Pancreas (tissue), 10 donors: ENCODE measurements at regions not wholly inside any gene's neighbourhood (a gene's known extent, or its start where the extent isn't known, plus 50 kb on each side); places are given as distances from the start of the nearest gene placed in this dataset.

Experiments
- ATAC-seq, 4 donors: fragments of 200-7000 bp; cut with Tn5 transposase; one replicate each; pipeline versions ENCODE4 v1.8.0 to v1.9.1; 2020; ENCODE audit warnings: mild to moderate bottlenecking in 4 of 4, moderate library complexity in 4 of 4
- DNase-seq, 6 donors: peaks; one replicate each; pipeline ENCODE4 v3.0.0-alpha.2; 2020
- FAIRE-seq: peaks from 2 replicates; lab custom pipeline; 2012; peaks lifted over from hg19 to GRCh38; lab: Jason Lieb, UNC
- H3K27ac ChIP-seq, 4 donors: fragments of 200-600 bp; sonication (generic); 1 replicate in 3 of 4; 2 replicates in 1 of 4; pipeline versions ENCODE4 v1.5.0 to v1.8.0; 2020
- H3K27me3 ChIP-seq, 4 donors: fragments of 200-600 bp; one replicate each; pipeline ENCODE4 v1.8.0; 2021
- H3K36me3 ChIP-seq, 3 donors: fragments of 200-600 bp; sonication (generic) in 1 of 3; one replicate each; pipeline versions ENCODE4 v1.5.0 to v1.8.0; 2020 to 2021
- H3K4me1 ChIP-seq, 3 donors: fragments of 200-600 bp; one replicate each; pipeline ENCODE4 v1.8.0; 2021
- H3K4me3 ChIP-seq, 4 donors: fragments of 200-600 bp; sonication (generic) in 2 of 4; one replicate each; pipeline versions ENCODE4 v1.5.0 to v1.8.0; 2020 to 2021
- H3K9me3 ChIP-seq, 4 donors: fragments of 200-600 bp; one replicate each; pipeline ENCODE4 v1.8.0; 2021
- WGBS, 2 donors: extraction: QIAGEN DNeasy Blood & Tissue Kit; methylation state at CpG; one replicate each; pipeline ENCODE4 v1.1.7; 2013; 5-methylcytosine and 5-hydroxymethylcytosine counted together
- intact Hi-C, 3 donors: fragments of 100-400 bp; cut with DNase I; formaldehyde crosslinking; loops; one replicate each; pipeline versions ENCODE4 v1.11.1 to v1.14.2; 2022
- TF ChIP-seq, protein P1 (sequence below), 4 donors: fragments of 200-600 bp; sonication (generic) in 3 of 4; IDR thresholded peaks; one replicate each; pipeline versions ENCODE4 v1.5.0 to v1.8.0; 2021; ENCODE audit warnings: antibody characterized with exemption in 4 of 4
- donor health status: healthy with polysubstance abuse.
- donor health status: DM: no; HTN: no; CAD: no; lungs with moderate emphysema.
- donor health status: DM: no; HTN: no; CAD: no.
- donor health status: control.
- donor health status: control.
- donor health status: Bipolar disorder and iron deficiency.
- donor health status: DM: yes; HTN: yes; CAD: no.
- donor health status: DM: no; HTN: no; CAD: no.
- donor health status: DM: no; HTN: no; CAD: no.
- donor health status: DM: yes; HTN: yes; CAD: no.

DNA sequence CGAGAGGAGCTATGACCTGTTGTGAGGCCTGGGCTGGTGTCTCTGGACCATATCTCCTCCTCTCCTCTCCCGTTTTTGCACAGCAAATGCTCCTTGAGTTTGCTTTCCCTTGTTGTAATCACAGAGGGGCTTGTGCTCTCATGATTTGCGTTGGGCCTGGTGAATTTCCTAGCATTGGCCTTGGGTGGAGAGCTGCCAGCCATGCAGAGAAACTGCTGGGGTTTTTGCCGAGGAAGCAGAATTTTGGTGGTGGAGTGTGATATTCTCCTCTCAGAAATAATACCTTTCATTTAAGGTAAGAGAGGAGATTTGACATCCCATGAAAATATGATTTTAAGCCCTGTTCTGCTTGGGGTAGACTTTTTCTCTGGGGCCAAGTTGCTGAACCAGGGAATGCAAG lies 175.7 kb upstream of the CADM1 start:
- H3K27ac ChIP-seq, result no peak overlapping the region
- H3K4me1 ChIP-seq, result no peaks in the 10 kb centered on the region
- TF ChIP-seq, protein P1, sequence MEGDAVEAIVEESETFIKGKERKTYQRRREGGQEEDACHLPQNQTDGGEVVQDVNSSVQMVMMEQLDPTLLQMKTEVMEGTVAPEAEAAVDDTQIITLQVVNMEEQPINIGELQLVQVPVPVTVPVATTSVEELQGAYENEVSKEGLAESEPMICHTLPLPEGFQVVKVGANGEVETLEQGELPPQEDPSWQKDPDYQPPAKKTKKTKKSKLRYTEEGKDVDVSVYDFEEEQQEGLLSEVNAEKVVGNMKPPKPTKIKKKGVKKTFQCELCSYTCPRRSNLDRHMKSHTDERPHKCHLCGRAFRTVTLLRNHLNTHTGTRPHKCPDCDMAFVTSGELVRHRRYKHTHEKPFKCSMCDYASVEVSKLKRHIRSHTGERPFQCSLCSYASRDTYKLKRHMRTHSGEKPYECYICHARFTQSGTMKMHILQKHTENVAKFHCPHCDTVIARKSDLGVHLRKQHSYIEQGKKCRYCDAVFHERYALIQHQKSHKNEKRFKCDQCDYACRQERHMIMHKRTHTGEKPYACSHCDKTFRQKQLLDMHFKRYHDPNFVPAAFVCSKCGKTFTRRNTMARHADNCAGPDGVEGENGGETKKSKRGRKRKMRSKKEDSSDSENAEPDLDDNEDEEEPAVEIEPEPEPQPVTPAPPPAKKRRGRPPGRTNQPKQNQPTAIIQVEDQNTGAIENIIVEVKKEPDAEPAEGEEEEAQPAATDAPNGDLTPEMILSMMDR (IDR thresholded peaks at IDR 0.05), result no peak
- WGBS, 2 donors, result 60 to 75% methylated on average over 4 of the region's 4 CpGs
- no peak overlapping the region for H3K4me3 ChIP-seq
- no peaks in the 10 kb centered on the region for H3K9me3 ChIP-seq
- no peaks in the 10 kb centered on the region for H3K27me3 ChIP-seq
- FAIRE-seq, result no peak
- no peak for ATAC-seq
- DNase-seq, result no peak
- intact Hi-C loops, result no loop called here
- H3K36me3 ChIP-seq, result no peaks in the 10 kb centered on the region

DNA sequence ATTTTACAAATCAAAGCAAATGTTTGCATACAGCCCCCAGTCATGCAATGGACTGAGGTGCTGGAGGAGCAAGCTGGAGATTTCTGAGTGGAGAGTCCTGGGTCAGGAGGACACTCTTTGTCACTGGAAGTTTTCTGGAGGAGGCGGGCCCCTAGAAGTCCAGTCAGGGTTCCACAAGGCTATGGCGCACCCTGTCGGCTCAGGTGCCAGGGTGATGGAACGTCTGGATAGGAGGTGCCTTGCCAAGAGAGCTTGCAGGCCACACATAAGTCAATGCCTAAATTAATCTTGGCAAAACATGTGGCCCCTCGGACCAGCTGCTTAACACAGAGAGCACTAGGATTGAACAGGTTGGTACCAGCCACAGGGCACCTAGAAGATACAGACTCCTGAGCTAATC lies 174.7 kb upstream of the CADM1 start:
- intact Hi-C loops, result no loop called here
- no peak for FAIRE-seq

DNA sequence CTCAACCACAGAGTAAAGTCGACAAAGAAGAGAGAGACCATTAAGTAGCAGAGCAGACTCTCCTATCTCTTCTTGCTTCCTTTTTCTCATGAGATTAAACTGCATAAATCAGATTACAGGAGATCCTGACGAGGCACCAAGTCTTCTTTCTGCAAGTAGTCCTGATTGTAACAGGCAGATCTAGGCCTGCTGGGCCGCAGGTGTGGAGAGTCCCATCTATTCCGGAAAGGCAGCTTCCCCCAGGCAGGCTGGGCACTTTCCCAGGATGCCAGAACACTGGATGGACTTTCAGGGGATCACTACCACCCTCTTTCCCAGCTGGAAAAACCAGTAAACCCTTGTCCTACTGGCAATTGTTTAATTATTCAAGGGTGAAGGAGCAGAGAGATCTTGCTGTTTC lies 173.0 kb upstream of the CADM1 start:
- ATAC-seq (no peak), FAIRE-seq (no peak), DNase-seq (no peak)
- Histone ChIP-seq H3K4me1 (no peaks in the 10 kb centered on the region), H3K27ac (no peak overlapping the region), H3K27me3 (no peaks in the 10 kb centered on the region), H3K4me3 (no peak overlapping the region), H3K9me3 (no peaks in the 10 kb centered on the region), H3K36me3 (no peaks in the 10 kb centered on the region)
- WGBS, 2 donors, result 64 to 67% methylated on average over 4 of the region's 4 CpGs
- intact Hi-C loops, result no loop called here
- TF ChIP-seq, protein P1 (IDR thresholded peaks at IDR 0.05), result no peak

More for the DNA sequence above, 174.7 kb upstream of the CADM1 start:
- no peaks in the 10 kb centered on the region for H3K27me3 ChIP-seq
- 61 to 76% methylated on average over 5 of the region's 5 CpGs for WGBS, 2 donors
- TF ChIP-seq, protein P1 (IDR thresholded peaks at IDR 0.05), result no peak
- no peak overlapping the region for H3K4me3 ChIP-seq
- ATAC-seq (no peak), DNase-seq (no peak)
- H3K36me3 ChIP-seq, result no peaks in the 10 kb centered on the region
- H3K4me1 ChIP-seq, result no peaks in the 10 kb centered on the region
- H3K27ac ChIP-seq, result no peak overlapping the region
- no peaks in the 10 kb centered on the region for H3K9me3 ChIP-seq

DNA sequence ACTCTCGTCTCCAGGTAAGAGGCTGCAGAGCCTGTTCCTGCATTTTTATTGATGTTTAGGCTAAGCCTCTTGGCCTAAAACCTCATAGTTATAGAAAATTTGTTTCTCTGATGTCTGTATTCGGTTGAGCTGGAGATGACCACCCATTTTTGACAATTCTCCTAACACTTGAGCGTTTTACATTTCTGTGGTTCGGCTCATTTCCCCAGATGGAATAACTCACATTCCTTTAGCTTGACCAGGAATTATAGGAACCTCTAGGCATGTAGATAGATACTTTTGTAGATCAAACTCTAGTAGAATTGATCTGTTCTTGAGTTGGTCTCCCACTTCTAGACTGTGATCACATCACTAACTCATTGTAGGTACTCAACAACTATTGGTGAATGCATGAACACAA lies 172.6 kb upstream of the CADM1 start:
- intact Hi-C loops, result no loop called here
- FAIRE-seq (no peak), DNase-seq (no peak), ATAC-seq (no peak)
- TF ChIP-seq, protein P1 (IDR thresholded peaks at IDR 0.05), result no peak
- no peaks in the 10 kb centered on the region for H3K4me1 ChIP-seq
- no peak overlapping the region for H3K4me3 ChIP-seq
- WGBS, 2 donors, result 85 to 89% methylated on average over 4 of the region's 4 CpGs
- H3K27ac ChIP-seq, result no peak overlapping the region
- H3K27me3 ChIP-seq, result no peaks in the 10 kb centered on the region
- no peaks in the 10 kb centered on the region for H3K9me3 ChIP-seq
- no peaks in the 10 kb centered on the region for H3K36me3 ChIP-seq

DNA sequence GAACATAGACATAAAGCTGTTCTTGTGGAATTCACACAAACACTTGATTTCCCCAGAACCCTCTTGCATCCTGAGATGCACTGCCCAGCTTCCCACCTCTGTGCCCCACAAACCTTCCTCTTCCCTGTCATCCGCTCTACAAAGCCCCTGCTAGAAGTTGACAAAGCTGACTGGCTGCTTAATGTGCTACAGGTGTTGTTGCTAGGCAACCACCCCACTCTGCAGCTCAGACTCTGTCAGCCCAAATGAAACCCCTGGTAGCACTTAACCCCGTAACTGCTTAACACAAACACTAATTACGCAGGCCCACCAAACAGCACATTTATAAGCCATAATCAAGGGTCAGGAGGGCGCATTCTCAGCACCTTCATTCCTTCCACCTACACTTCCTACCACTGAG lies 172.0 kb upstream of the CADM1 start:
- DNase-seq (no peak), ATAC-seq (no peak), FAIRE-seq (no peak)
- Histone ChIP-seq H3K36me3 (no peaks in the 10 kb centered on the region), H3K4me1 (no peaks in the 10 kb centered on the region), H3K27ac (no peak overlapping the region), H3K4me3 (no peak overlapping the region), H3K27me3 (no peaks in the 10 kb centered on the region), H3K9me3 (no peaks in the 10 kb centered on the region)
- TF ChIP-seq, protein P1 (IDR thresholded peaks at IDR 0.05), result no peak
- WGBS, 2 donors, result 74 to 79% methylated on average over 4 of the region's 4 CpGs
- intact Hi-C loops, result no loop called here
